Fibroblast of lung (primary cell): ENCODE measurements at regions not wholly inside any gene's neighbourhood (a gene's known extent, or its start where the extent isn't known, plus 50 kb on each side); places are given as distances from the start of the nearest gene placed in this dataset.

Experiments used
- EZH2 ChIP-seq: IDR thresholded peaks from 2 replicates; pipeline ENCODE4 v1.5.1; 2012; ENCODE audit warnings: low read length, control low read depth, mild to moderate bottlenecking; ENCODE audit errors: missing control alignments
- TF ChIP-seq, protein P1 (sequence below), 2 donors: IDR thresholded peaks in 1 of 2; conservative IDR thresholded peaks in 1 of 2; 1 replicate in 1 of 2; 2 replicates in 1 of 2; pipeline ENCODE4 v1.5.1; 2011 to 2012; ENCODE audit warnings: low read length in 2 of 2, control low read depth in 1 of 2, inconsistent platforms in 1 of 2, low read depth in 1 of 2, mild to moderate bottlenecking in 1 of 2

DNA sequence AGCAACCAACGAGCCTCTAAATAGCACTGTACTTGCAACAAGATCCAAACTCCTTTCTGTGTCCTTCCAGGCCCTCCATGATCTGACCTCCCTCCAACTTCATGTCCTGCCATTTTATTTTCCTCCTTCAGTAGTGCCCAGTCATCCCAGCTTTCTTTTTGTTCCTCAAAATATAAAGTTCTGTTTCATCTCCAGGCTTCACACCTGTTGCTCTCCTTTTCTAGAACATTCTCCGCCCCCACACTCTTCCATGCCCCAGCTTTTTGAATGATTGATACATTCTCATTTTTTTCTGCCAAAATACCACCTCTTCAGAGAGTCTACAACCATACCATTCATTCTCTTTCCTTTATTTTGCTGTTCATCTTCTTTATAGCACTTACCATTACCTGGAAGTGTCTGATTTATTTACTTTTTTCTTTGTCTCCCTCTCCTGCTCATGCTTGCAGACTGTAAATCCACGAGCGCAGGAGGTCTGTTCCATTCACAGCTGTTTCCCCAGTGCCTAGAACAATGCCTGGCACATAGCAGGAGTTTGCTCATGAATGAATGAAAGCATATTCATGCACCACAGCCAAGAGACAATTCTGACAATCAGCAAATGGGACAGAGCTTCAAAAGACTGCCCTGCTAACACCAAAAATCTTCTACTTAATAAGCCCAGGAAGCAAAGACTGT is 296.4 kb downstream of the RPAP3 start:
- TF ChIP-seq, protein P1, sequence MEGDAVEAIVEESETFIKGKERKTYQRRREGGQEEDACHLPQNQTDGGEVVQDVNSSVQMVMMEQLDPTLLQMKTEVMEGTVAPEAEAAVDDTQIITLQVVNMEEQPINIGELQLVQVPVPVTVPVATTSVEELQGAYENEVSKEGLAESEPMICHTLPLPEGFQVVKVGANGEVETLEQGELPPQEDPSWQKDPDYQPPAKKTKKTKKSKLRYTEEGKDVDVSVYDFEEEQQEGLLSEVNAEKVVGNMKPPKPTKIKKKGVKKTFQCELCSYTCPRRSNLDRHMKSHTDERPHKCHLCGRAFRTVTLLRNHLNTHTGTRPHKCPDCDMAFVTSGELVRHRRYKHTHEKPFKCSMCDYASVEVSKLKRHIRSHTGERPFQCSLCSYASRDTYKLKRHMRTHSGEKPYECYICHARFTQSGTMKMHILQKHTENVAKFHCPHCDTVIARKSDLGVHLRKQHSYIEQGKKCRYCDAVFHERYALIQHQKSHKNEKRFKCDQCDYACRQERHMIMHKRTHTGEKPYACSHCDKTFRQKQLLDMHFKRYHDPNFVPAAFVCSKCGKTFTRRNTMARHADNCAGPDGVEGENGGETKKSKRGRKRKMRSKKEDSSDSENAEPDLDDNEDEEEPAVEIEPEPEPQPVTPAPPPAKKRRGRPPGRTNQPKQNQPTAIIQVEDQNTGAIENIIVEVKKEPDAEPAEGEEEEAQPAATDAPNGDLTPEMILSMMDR (conservative IDR thresholded peaks at IDR 0.05 in 1 of 2, IDR thresholded peaks at IDR 0.05 in 1 of 2; ENCODE audit: low read depth in 1 of 2, low read length in 2 of 2), result no peak
- TF ChIP-seq EZH2, result no peak
